HFF-Myc (cell line): ENCODE measurements at regions not wholly inside any gene's neighbourhood (a gene's known extent, or its start where the extent isn't known, plus 50 kb on each side); places are given as distances from the start of the nearest gene placed in this dataset.

Source experiments
- DNase-seq: peaks from one replicate; pipeline ENCODE4 v3.0.0-alpha.2; 2011; ENCODE audit warnings: low read depth; ENCODE audit errors: extremely low read depth
- H3K4me3 ChIP-seq: replicated peaks from 2 replicates; pipeline ENCODE4 v1.5.1; 2011; ENCODE audit warnings: low read depth, mild to moderate bottlenecking, control low read depth, low read length
- CTCF ChIP-seq: IDR thresholded peaks from 2 replicates; pipeline ENCODE4 v1.5.1; 2012; ENCODE audit warnings: mild to moderate bottlenecking, low read depth, low read length, control low read depth; ENCODE audit errors: missing control alignments

GRCh38 chr1:78436961-78437360 is 53.8 kb upstream of the PTGFR start:
- H3K4me3 ChIP-seq = no peak overlapping the region
- DNase-seq = no peak
- TF ChIP-seq CTCF = no peak

- H3K4me3 ChIP-seq = no peak overlapping the region
- TF ChIP-seq CTCF = no peak
- DNase-seq = no peak
Observed at GRCh38 chr1:78437396-78437795, 53.4 kb upstream of the PTGFR start.

- no peak for TF ChIP-seq CTCF
- H3K4me3 ChIP-seq = no peak overlapping the region
- DNase-seq = no peak
Observed at GRCh38 chr1:78437941-78438340, 52.8 kb upstream of the PTGFR start.

- TF ChIP-seq CTCF = no peak
- DNase-seq = peak; percentile 52
- H3K4me3 ChIP-seq = no peak overlapping the region
Observed at GRCh38 chr1:78440381-78440793, 50.4 kb upstream of the PTGFR start.
